Heart left ventricle (tissue), 13 donors: ENCODE measurements at regions not wholly inside any gene's neighbourhood (a gene's known extent, or its start where the extent isn't known, plus 50 kb on each side); places are given as distances from the start of the nearest gene placed in this dataset.

Source experiments
- CTCF ChIP-seq, 12 donors: fragments of 200-600 bp; sonication (generic) in 4 of 12; IDR thresholded peaks; one replicate each; pipeline versions ENCODE4 v1.5.0 to v1.8.0; 2018 to 2022; ENCODE audit warnings: antibody characterized with exemption in 12 of 12, mild to moderate bottlenecking in 5 of 12
- POLR2A ChIP-seq, 2 donors: fragments of 450-650 bp; IDR thresholded peaks; one replicate each; pipeline ENCODE4 v1.6.1; 2017; ENCODE audit warnings: antibody characterized with exemption in 2 of 2, mild to moderate bottlenecking in 2 of 2, moderate library complexity in 2 of 2
- donor health status: ischemic (EF 13 %, LVEDD 7.1; RV severe dilation, severe dysfunction).
- donor health status: DM: no; HTN: yes; CAD: no.
- donor health status: DM: no; HTN: no; CAD: no.
- donor health status: ischemic (EF 25% LVEDD 6.9; RV normal size, moderate dysfunction).
- donor health status: ischemic (EF 25% LVEDD 5.7; RV mildly dilated, moderate dysfunction).
- donor health status: ischemic (EF 35%, LVEDD 5.7; RV mildly dilated, moderate dysfunction).
- donor health status: nonischemic (EF 11% LVEDD 7.7; RV severe dilation, severe dysfunction).
- donor health status: DM: yes; HTN: yes; CAD: no.
- donor health status: PGD.
- donor health status: ischemic (EF 29% LVEDD 5.4; RV normal size, mild dysfunction).
- donor health status: nonischemic (EF 23%, LVEDD 6.1; RV moderate dilation, normal function).

DNA sequence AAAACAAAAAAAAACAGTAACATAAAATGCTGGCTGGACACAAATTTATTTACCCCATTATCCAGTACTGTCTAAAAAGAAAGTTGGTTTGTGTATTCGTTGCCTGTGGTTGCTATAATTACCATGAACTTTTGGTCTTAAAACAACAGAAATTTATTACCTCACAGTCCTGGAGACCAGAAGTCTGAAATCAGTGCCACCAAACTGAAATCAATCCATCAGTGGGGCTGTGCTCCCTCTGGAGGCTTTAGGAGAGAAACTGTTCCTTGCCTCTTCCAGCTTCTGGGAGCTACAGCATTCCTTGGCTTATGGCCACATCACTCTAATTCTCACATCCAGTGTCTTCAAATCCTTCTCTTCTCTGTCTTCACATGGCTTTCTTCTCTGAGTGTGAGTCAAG lies 79.4 kb downstream of the SNX5 start:
- TF ChIP-seq CTCF (IDR thresholded peaks at IDR 0.05) (no peak), POLR2A (IDR thresholded peaks at IDR 0.05) (no peak)
